GM12878 (cell line): ENCODE measurements at regions not wholly inside any gene's neighbourhood (a gene's known extent, or its start where the extent isn't known, plus 50 kb on each side); places are given as distances from the start of the nearest gene placed in this dataset.

ENCODE experiments used
- ATAC-seq: fragments of 200-7000 bp; cut with Tn5 transposase; 3 replicates; pipeline ENCODE4 v1.9.1; 2020; ENCODE audit warnings: mild to moderate bottlenecking, moderate library complexity
- BruUV-seq: library from RNA; stranded (reverse); fragments of 400-500 nt; replicated peaks from 2 replicates; lab custom pipeline; 2021; lab: Mats Ljungman, UMichigan
- CTCF ChIA-PET: fragments of 300-600 bp; sonication (Branson Sonifier 250); formaldehyde crosslinking; extraction: SDS; loops from one replicate; lab custom pipeline; 2021; ENCODE audit warnings: inconsistent platforms; lab: Yijun Ruan, JAX
- POLR2A ChIA-PET: fragments of 350-600 bp; formaldehyde crosslinking; extraction: SDS; loops from one replicate; lab custom pipeline; 2021; ENCODE audit warnings: inconsistent platforms; lab: Charles Lee
- RAD21 ChIA-PET: fragments of 300-600 bp; sonication (Branson Sonifier 250); formaldehyde crosslinking; loops from one replicate; lab custom pipeline; 2023; ENCODE audit warnings: antibody characterized with exemption; ENCODE audit not compliant: unreplicated experiment; lab: Charles Lee
- SMC1A ChIA-PET: fragments of 300-600 bp; sonication (Branson Sonifier 250); formaldehyde crosslinking; loops from one replicate; lab custom pipeline; 2023; ENCODE audit not compliant: unreplicated experiment, uncharacterized antibody; lab: Charles Lee
- DNase-seq: peaks from one replicate; pipeline ENCODE4 v3.0.0-alpha.2; 2011; ENCODE audit warnings: low read depth, low spot score
- FAIRE-seq: peaks from 3 replicates; lab custom pipeline; 2011; peaks lifted over from hg19 to GRCh38; lab: Jason Lieb, UNC
- H2AFZ ChIP-seq: 2 replicates; pipeline ENCODE4 v1.6.0; 2011; ENCODE audit warnings: low read depth, low read length, control low read depth; ENCODE audit not compliant: control insufficient read depth
- H3K27ac ChIP-seq: 2 replicates; pipeline ENCODE4 v1.5.1; 2011; ENCODE audit warnings: control low read depth; ENCODE audit not compliant: control insufficient read depth, insufficient read depth
- H3K27me3 ChIP-seq, 2 experiments: replicated peaks in 1 of 2; 2 replicates each; pipeline versions ENCODE4 v1.6.0 to v1.6.1; 2011; ENCODE audit warnings: low read length in 1 of 2; ENCODE audit not compliant: control insufficient read depth in 2 of 2, insufficient read depth in 2 of 2
- H3K36me3 ChIP-seq, 2 experiments: 2 replicates each; pipeline ENCODE4 v1.5.1; 2011; ENCODE audit warnings: low read length in 1 of 2; ENCODE audit not compliant: control insufficient read depth in 2 of 2, insufficient read depth in 2 of 2
- H3K4me1 ChIP-seq: 2 replicates; pipeline ENCODE4 v1.6.1; 2011; ENCODE audit warnings: mild to moderate bottlenecking, low read length, moderate library complexity, mixed read lengths; ENCODE audit not compliant: control insufficient read depth, insufficient read depth
- H3K4me2 ChIP-seq: 2 replicates; pipeline ENCODE4 v1.6.0; 2011; ENCODE audit warnings: control low read depth; ENCODE audit not compliant: control insufficient read depth, insufficient read depth
- H3K4me3 ChIP-seq: fragments of 200-600 bp; sonication (generic); 2 replicates; pipeline ENCODE4 v1.5.1; 2016
- H3K79me2 ChIP-seq: 2 replicates; pipeline ENCODE4 v1.6.0; 2011; ENCODE audit warnings: low read length; ENCODE audit not compliant: control insufficient read depth, insufficient read depth
- H3K9ac ChIP-seq: 2 replicates; pipeline ENCODE4 v1.8.0; 2011; ENCODE audit warnings: low read length, control low read depth, mixed read lengths; ENCODE audit not compliant: control insufficient read depth, insufficient read depth
- H3K9me3 ChIP-seq: replicated peaks from 3 replicates; pipeline ENCODE4 v1.5.1; 2011; ENCODE audit warnings: mild to moderate bottlenecking, low read length; ENCODE audit not compliant: control insufficient read depth, insufficient read depth
- H4K20me1 ChIP-seq: 2 replicates; pipeline ENCODE4 v1.6.0; 2011; ENCODE audit not compliant: control insufficient read depth, insufficient read depth
- ASH2L ChIP-seq: fragments of 300-600, 200-600 bp; sonication (generic); IDR thresholded peaks from 2 replicates; pipeline ENCODE4 v1.6.1; 2017; ENCODE audit warnings: low read depth, mild to moderate bottlenecking, borderline replicate concordance
- ATF7 ChIP-seq: fragments of 450-650 bp; IDR thresholded peaks from 2 replicates; pipeline ENCODE4 v1.6.1; 2016; ENCODE audit warnings: low read depth, mild to moderate bottlenecking
- BACH1 ChIP-seq: fragments of 450-650 bp; IDR thresholded peaks from 2 replicates; pipeline ENCODE4 v1.6.1; 2017; ENCODE audit warnings: mild to moderate bottlenecking, borderline replicate concordance
- JUNB ChIP-seq: IDR thresholded peaks from 2 replicates; pipeline ENCODE4 v1.6.1; 2016; ENCODE audit warnings: antibody characterized with exemption, mild to moderate bottlenecking
- KLF5 ChIP-seq: fragments of 450-650 bp; IDR thresholded peaks from 2 replicates; pipeline ENCODE4 v1.6.1; 2014; ENCODE audit warnings: mild to moderate bottlenecking; ENCODE audit not compliant: partially characterized antibody
- RAD21 ChIP-seq: IDR thresholded peaks from 2 replicates; pipeline ENCODE4 v1.6.1; 2011; ENCODE audit warnings: mild to moderate bottlenecking, low read depth, low read length, moderate library complexity; ENCODE audit not compliant: insufficient read depth
- RFX5 ChIP-seq: IDR thresholded peaks from 2 replicates; pipeline ENCODE4 v1.6.1; 2011; ENCODE audit warnings: low read depth, low read length, improper control_type of control experiment
- WGBS: methylation state at CpG from one replicate; pipeline ENCODE4 v1.1.6; 2016; ENCODE audit warnings: low lambda C conversion rate; ENCODE audit not compliant: insufficient replicate concordance, insufficient coverage; ENCODE audit errors: missing lambda C conversion rate; 5-methylcytosine and 5-hydroxymethylcytosine counted together
- in situ Hi-C: fragments of 300-500 bp; cut with MboI; formaldehyde crosslinking; loops from 9 replicates; pipeline ENCODE4 v1.14.3; 2018; ENCODE audit warnings: mixed read lengths
- intact Hi-C: fragments of 100-400 bp; cut with micrococcal nuclease; formaldehyde crosslinking; loops from one replicate; pipeline ENCODE4 v1.14.2; 2022; ENCODE audit not compliant: unreplicated experiment
- TF ChIP-seq, protein P1 (sequence below): fragments of 450-650 bp; IDR thresholded peaks from 2 replicates; pipeline ENCODE4 v1.6.1; 2014; ENCODE audit warnings: mild to moderate bottlenecking

DNA sequence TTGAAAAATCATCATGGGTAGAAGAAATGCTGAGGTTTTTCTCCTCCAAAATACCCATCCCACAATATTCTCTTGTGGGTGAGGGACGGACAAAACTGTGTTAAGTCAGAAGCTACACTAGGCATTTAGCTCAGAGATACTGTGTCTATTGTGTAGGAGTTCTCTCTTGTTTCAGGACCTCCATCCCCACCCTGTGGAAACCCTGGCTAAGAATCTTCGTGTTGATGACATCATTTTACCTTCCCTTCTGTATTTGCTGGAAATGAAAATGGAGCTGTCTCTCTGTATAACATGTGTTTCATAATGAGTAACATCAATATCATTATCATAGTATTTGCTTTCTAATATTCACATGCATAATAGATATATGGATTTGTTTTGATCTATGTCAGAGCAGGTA, 1193.0 kb upstream of the CITED2 start:
- no peak overlapping the region for H3K4me3 ChIP-seq
- WGBS, result 0% methylated on average over 2 of the region's 2 CpGs
- intact Hi-C loops, result no loop called here
- no peaks in the 10 kb centered on the region for H3K79me2 ChIP-seq
- no peaks in the 10 kb centered on the region for H3K36me3 ChIP-seq
- no peak overlapping the region for H3K4me2 ChIP-seq
- no peak overlapping the region for H2AFZ ChIP-seq
- ChIA-PET POLR2A (no interaction called here), CTCF (interaction anchor here (1.0 kb wide), 1 partner anchor 29 kb away, joined by 3 read pairs; no protein-coding TSS in a partner anchor), RAD21 (interaction anchor here (0.7 to 1.1 kb wide), 2 partner anchors 9 to 25 kb away, joined by 3 read pairs; no protein-coding TSS in a partner anchor), SMC1A (interaction anchor here (1.0 to 1.4 kb wide), 6 partner anchors 8 to 1198 kb away, joined by 3 to 6 read pairs (median 4); no protein-coding TSS in a partner anchor)
- no peaks in the 10 kb centered on the region for H3K4me1 ChIP-seq
- no peaks in the 10 kb centered on the region for H4K20me1 ChIP-seq
- no peak for DNase-seq
- FAIRE-seq, result no peak
- H3K9me3 ChIP-seq, result no peaks in the 10 kb centered on the region
- no peak overlapping the region for H3K27ac ChIP-seq
- H3K9ac ChIP-seq, result no peak overlapping the region
- peak; percentile 42; the same call in 1 of the 2 replicates for TF ChIP-seq JUNB
- TF ChIP-seq ATF7, result peak; percentile 58; the same call in 1 of the 2 replicates
- TF ChIP-seq KLF5, result no peak
- TF ChIP-seq RAD21, result peak; percentile 47; the same call in 1 of the 2 replicates
- in situ Hi-C loops, result no loop called here
- no peak for ATAC-seq
- BruUV-seq, result no TSS peak
- no peaks in the 10 kb centered on the region for H3K27me3 ChIP-seq

DNA sequence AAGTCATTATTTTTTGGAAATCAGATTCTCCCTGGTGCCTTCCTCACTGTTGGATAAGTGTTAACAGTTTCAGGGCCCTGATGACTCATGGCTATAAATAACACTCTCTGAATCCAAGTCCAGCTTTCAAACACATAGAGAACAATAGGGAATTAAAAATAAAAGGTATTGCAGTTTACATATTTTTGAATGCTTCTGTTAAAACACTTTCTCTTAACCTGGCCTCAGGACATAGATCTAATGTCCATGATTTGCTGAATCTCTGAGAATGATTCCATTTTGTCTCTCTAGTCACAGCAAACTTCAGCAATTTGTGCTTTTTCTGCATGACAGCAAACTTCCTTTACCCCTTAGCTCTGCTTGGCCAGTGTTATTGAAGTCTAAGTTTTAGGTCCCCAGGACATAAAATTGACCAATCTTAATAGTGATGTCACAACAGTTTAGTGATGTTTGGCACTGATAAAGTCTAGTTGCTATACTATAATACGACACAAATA, 1192.4 kb upstream of the CITED2 start:
- in situ Hi-C loops (no loop called here), intact Hi-C loops (no loop called here)
- no peak for TF ChIP-seq RFX5
- TF ChIP-seq ASH2L, result no peak
- no peak for TF ChIP-seq BACH1
- TF ChIP-seq, protein P1, sequence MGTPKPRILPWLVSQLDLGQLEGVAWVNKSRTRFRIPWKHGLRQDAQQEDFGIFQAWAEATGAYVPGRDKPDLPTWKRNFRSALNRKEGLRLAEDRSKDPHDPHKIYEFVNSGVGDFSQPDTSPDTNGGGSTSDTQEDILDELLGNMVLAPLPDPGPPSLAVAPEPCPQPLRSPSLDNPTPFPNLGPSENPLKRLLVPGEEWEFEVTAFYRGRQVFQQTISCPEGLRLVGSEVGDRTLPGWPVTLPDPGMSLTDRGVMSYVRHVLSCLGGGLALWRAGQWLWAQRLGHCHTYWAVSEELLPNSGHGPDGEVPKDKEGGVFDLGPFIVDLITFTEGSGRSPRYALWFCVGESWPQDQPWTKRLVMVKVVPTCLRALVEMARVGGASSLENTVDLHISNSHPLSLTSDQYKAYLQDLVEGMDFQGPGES, result no peak
- SMC1A ChIA-PET, result interaction anchor here (1.0 to 1.4 kb wide), 6 partner anchors 8 to 1198 kb away, joined by 3 to 6 read pairs (median 4); no protein-coding TSS in a partner anchor
- DNase-seq (no peak), ATAC-seq (no peak), FAIRE-seq (no peak)
- no peaks in the 10 kb centered on the region for H3K27me3 ChIP-seq
- no peak overlapping the region for H3K27ac ChIP-seq
- H3K79me2 ChIP-seq, result no peaks in the 10 kb centered on the region
- H2AFZ ChIP-seq, result no peak overlapping the region
- POLR2A ChIA-PET, result no interaction called here
- WGBS, result 27% methylated on average over 1 of the region's 1 CpG
- H3K36me3 ChIP-seq, result no peaks in the 10 kb centered on the region
- no peak overlapping the region for H3K4me3 ChIP-seq
- H3K9me3 ChIP-seq, result no peaks in the 10 kb centered on the region
- H4K20me1 ChIP-seq, result no peaks in the 10 kb centered on the region
- RAD21 ChIA-PET, result interaction anchor here (1.1 kb wide), 1 partner anchor 24 kb away, joined by 3 read pairs; no protein-coding TSS in a partner anchor
- CTCF ChIA-PET, result interaction anchor here (1.0 kb wide), 1 partner anchor 28 kb away, joined by 3 read pairs; no protein-coding TSS in a partner anchor
- H3K4me2 ChIP-seq, result no peak overlapping the region
- BruUV-seq, result no TSS peak
- no peaks in the 10 kb centered on the region for H3K4me1 ChIP-seq
- no peak overlapping the region for H3K9ac ChIP-seq
